Nephron (organoid): ENCODE measurements at regions not wholly inside any gene's neighbourhood (a gene's known extent, or its start where the extent isn't known, plus 50 kb on each side); places are given as distances from the start of the nearest gene placed in this dataset.
A peak's percentile ranks its signal among the peaks of the same experiment; 100 is the strongest.

Experiments used
- H3K27ac Mint-ChIP-seq, 3 experiments: 2 replicates each; pipeline ENCODE4 v1.8.0; 2020; ENCODE audit warnings: mixed read lengths in 3 of 3, mild to moderate bottlenecking in 2 of 3, moderate library complexity in 1 of 3
- H3K27me3 Mint-ChIP-seq: 2 replicates; pipeline ENCODE4 v1.8.0; 2021; ENCODE audit warnings: low read depth, mild to moderate bottlenecking, moderate library complexity, mixed read lengths
- H3K36me3 Mint-ChIP-seq: 2 replicates; pipeline ENCODE4 v1.8.0; 2020; ENCODE audit warnings: low read depth, mixed read lengths
- H3K4me1 Mint-ChIP-seq: 2 replicates; pipeline ENCODE4 v1.8.0; 2020; ENCODE audit warnings: mixed read lengths
- H3K4me3 Mint-ChIP-seq, 3 experiments: 2 replicates each; pipeline ENCODE4 v1.8.0; 2020; ENCODE audit warnings: mild to moderate bottlenecking in 3 of 3, mixed read lengths in 3 of 3, moderate library complexity in 2 of 3
- H3K9me3 Mint-ChIP-seq: 2 replicates; pipeline ENCODE4 v1.8.0; 2020; ENCODE audit warnings: mixed read lengths
- CTCF ChIP-seq, 3 experiments: fragments of 200-600 bp; sonication (generic); IDR thresholded peaks; one replicate each; pipeline ENCODE4 v1.5.0; 2021; ENCODE audit warnings: antibody characterized with exemption in 3 of 3; ENCODE audit not compliant: unreplicated experiment in 3 of 3

GRCh38 chr6:41459738-41460137, 86.4 kb upstream of the FOXP4 start:
- peaks cover 58% of the 10 kb centered on the region for H3K27me3 Mint-ChIP-seq

GRCh38 chr6:41460742-41461336, 85.3 kb upstream of the FOXP4 start:
- peak overlapping the region in 1 of 3 experiments; percentile 5 for H3K27ac Mint-ChIP-seq
- H3K4me1 Mint-ChIP-seq, result peaks cover 14% of the 10 kb centered on the region
- H3K4me3 Mint-ChIP-seq, result no peak overlapping the region
- peaks cover 61% of the 10 kb centered on the region for H3K27me3 Mint-ChIP-seq
- no peaks in the 10 kb centered on the region for H3K9me3 Mint-ChIP-seq
- H3K36me3 Mint-ChIP-seq, result no peaks in the 10 kb centered on the region
- no peak for TF ChIP-seq CTCF (IDR thresholded peaks at IDR 0.05; ENCODE audit: unreplicated experiment in 3 of 3)

More at GRCh38 chr6:41459738-41460137, 86.4 kb upstream of the FOXP4 start:
- H3K9me3 Mint-ChIP-seq, result no peaks in the 10 kb centered on the region
- no peak for TF ChIP-seq CTCF (IDR thresholded peaks at IDR 0.05; ENCODE audit: unreplicated experiment in 3 of 3)
- no peak overlapping the region for H3K4me3 Mint-ChIP-seq
- H3K27ac Mint-ChIP-seq, result no peak overlapping the region
- no peaks in the 10 kb centered on the region for H3K36me3 Mint-ChIP-seq
- H3K4me1 Mint-ChIP-seq, result peaks cover 14% of the 10 kb centered on the region

- Mint-ChIP-seq H3K4me1 (peaks cover 6% of the 10 kb centered on the region), H3K36me3 (no peaks in the 10 kb centered on the region), H3K27me3 (peaks cover 68% of the 10 kb centered on the region), H3K27ac (peak overlapping the region in 2 of 3 experiments; percentile 31 to 39), H3K4me3 (no peak overlapping the region), H3K9me3 (no peaks in the 10 kb centered on the region)
- no peak for TF ChIP-seq CTCF (IDR thresholded peaks at IDR 0.05; ENCODE audit: unreplicated experiment in 3 of 3)
Measured at GRCh38 chr6:41462033-41462432, 84.1 kb upstream of the FOXP4 start.

GRCh38 chr6:41463062-41463930, 82.9 kb upstream of the FOXP4 start:
- Mint-ChIP-seq H3K27ac (peak overlapping the region in 1 of 3 experiments; percentile 1), H3K4me3 (no peak overlapping the region), H3K27me3 (peaks cover 78% of the 10 kb centered on the region), H3K9me3 (no peaks in the 10 kb centered on the region), H3K4me1 (peaks cover 6% of the 10 kb centered on the region), H3K36me3 (no peaks in the 10 kb centered on the region)
- TF ChIP-seq CTCF (IDR thresholded peaks at IDR 0.05; ENCODE audit: unreplicated experiment in 3 of 3), result peak; percentile 40 to 67 (median 56)

- Mint-ChIP-seq H3K27me3 (peaks cover 81% of the 10 kb centered on the region), H3K9me3 (no peaks in the 10 kb centered on the region), H3K36me3 (no peaks in the 10 kb centered on the region), H3K4me1 (peaks cover 13% of the 10 kb centered on the region), H3K4me3 (no peak overlapping the region), H3K27ac (no peak overlapping the region)
- TF ChIP-seq CTCF (IDR thresholded peaks at IDR 0.05; ENCODE audit: unreplicated experiment in 3 of 3), result no peak
Measured at GRCh38 chr6:41464019-41464418, 82.2 kb upstream of the FOXP4 start.
